IMR-90 (cell line): ENCODE measurements at regions not wholly inside any gene's neighbourhood (a gene's known extent, or its start where the extent isn't known, plus 50 kb on each side); places are given as distances from the start of the nearest gene placed in this dataset.

Source experiments
- ATAC-seq: fragments of 200-7000 bp; cut with Tn5 transposase; 2 replicates; pipeline ENCODE4 v1.9.1; 2020; ENCODE audit warnings: low read depth, mild to moderate bottlenecking, moderate library complexity
- BruUV-seq: library from RNA; stranded (reverse); fragments of 400-500 nt; replicated peaks from 2 replicates; lab custom pipeline; 2021; lab: Mats Ljungman, UMichigan
- CTCF ChIA-PET: fragments of 300-600 bp; formaldehyde crosslinking; extraction: SDS; loops from one replicate; lab custom pipeline; 2021; ENCODE audit warnings: antibody characterized with exemption; lab: Yijun Ruan, JAX
- POLR2A ChIA-PET: fragments of 300-600 bp; sonication (Branson Sonifier 250); formaldehyde crosslinking; loops from one replicate; lab custom pipeline; 2022; ENCODE audit warnings: antibody characterized with exemption; ENCODE audit not compliant: unreplicated experiment; lab: Charles Lee
- DNase-seq: peaks from one replicate; pipeline ENCODE4 v3.0.0; 2013
- H2AFZ ChIP-seq: replicated peaks from 2 replicates; pipeline ENCODE3; 2013; ENCODE audit warnings: low read length, mild to moderate bottlenecking; ENCODE audit not compliant: poor library complexity
- H2AK5ac ChIP-seq: 2 replicates; pipeline ENCODE4 v1.6.1; 2013; ENCODE audit warnings: low read depth, low read length, inconsistent platforms
- H2AK9ac ChIP-seq: replicated peaks from 2 replicates; pipeline ENCODE3; 2013; ENCODE audit warnings: mild to moderate bottlenecking, low read depth, low read length, moderate library complexity; ENCODE audit not compliant: poor library complexity
- H2BK120ac ChIP-seq: 2 replicates; pipeline ENCODE4 v1.6.1; 2013; ENCODE audit warnings: low read depth, low read length, inconsistent platforms
- H2BK15ac ChIP-seq: 3 replicates; pipeline ENCODE4 v1.6.1; 2013; ENCODE audit warnings: low read depth, low read length, inconsistent platforms
- H2BK20ac ChIP-seq: 2 replicates; pipeline ENCODE4 v1.6.1; 2013; ENCODE audit warnings: low read depth, mild to moderate bottlenecking, inconsistent platforms, low read length, moderate library complexity
- H2BK5ac ChIP-seq: 2 replicates; pipeline ENCODE4 v1.6.1; 2013; ENCODE audit warnings: mild to moderate bottlenecking, low read depth, low read length, inconsistent platforms; ENCODE audit not compliant: poor library complexity, severe bottlenecking
- H3K14ac ChIP-seq: replicated peaks from 2 replicates; pipeline ENCODE4 v1.6.1; 2013; ENCODE audit warnings: low read depth, low read length, inconsistent platforms
- H3K18ac ChIP-seq: 2 replicates; pipeline ENCODE4 v1.6.1; 2013; ENCODE audit warnings: low read depth, low read length, control low read depth
- H3K23ac ChIP-seq: 2 replicates; pipeline ENCODE4 v1.6.1; 2013; ENCODE audit warnings: low read depth, low read length, inconsistent platforms
- H3K27ac ChIP-seq: 2 replicates; pipeline ENCODE4 v1.5.1; 2013; ENCODE audit warnings: mild to moderate bottlenecking, control low read depth, low read length; ENCODE audit not compliant: insufficient read depth
- H3K27me3 ChIP-seq: 2 replicates; pipeline ENCODE4 v1.6.1; 2013; ENCODE audit warnings: low read length; ENCODE audit not compliant: control insufficient read depth, insufficient read depth
- H3K36me3 ChIP-seq: 2 replicates; pipeline ENCODE4 v1.6.1; 2013; ENCODE audit warnings: low read length, mixed read lengths; ENCODE audit not compliant: control insufficient read depth, insufficient read depth
- H3K4ac ChIP-seq: 2 replicates; pipeline ENCODE4 v1.6.1; 2013; ENCODE audit warnings: low read depth, low read length, inconsistent platforms
- H3K4me1 ChIP-seq: 2 replicates; pipeline ENCODE4 v1.6.1; 2013; ENCODE audit warnings: low read length, mixed read lengths; ENCODE audit not compliant: control insufficient read depth, insufficient read depth
- H3K4me2 ChIP-seq: 2 replicates; pipeline ENCODE4 v1.6.1; 2013; ENCODE audit warnings: low read depth, mild to moderate bottlenecking, control low read depth, low read length, moderate library complexity
- H3K4me3 ChIP-seq: 2 replicates; pipeline ENCODE4 v1.5.1; 2013; ENCODE audit warnings: low read depth, mild to moderate bottlenecking, control low read depth, low read length, moderate library complexity; ENCODE audit not compliant: insufficient read depth
- H3K56ac ChIP-seq: 2 replicates; pipeline ENCODE4 v1.6.1; 2013; ENCODE audit warnings: low read length, inconsistent platforms; ENCODE audit not compliant: insufficient read depth; ENCODE audit errors: extremely low read depth
- H3K79me1 ChIP-seq, 2 experiments: 2 replicates each; pipeline ENCODE4 v1.6.1; 2013; ENCODE audit warnings: low read length in 2 of 2, inconsistent platforms in 1 of 2, low read depth in 1 of 2
- H3K9ac ChIP-seq: 2 replicates; pipeline ENCODE4 v1.6.1; 2013; ENCODE audit warnings: low read depth, low read length, control low read depth
- H3K9me1 ChIP-seq: 2 replicates; pipeline ENCODE4 v1.6.1; 2013; ENCODE audit warnings: low read length, inconsistent platforms; ENCODE audit not compliant: insufficient read depth
- H3K9me3 ChIP-seq: 2 replicates; pipeline ENCODE4 v1.6.1; 2013; ENCODE audit warnings: low read length; ENCODE audit not compliant: control insufficient read depth, insufficient read depth
- H4K20me1 ChIP-seq: 2 replicates; pipeline ENCODE4 v1.6.1; 2013; ENCODE audit warnings: low read length, inconsistent platforms; ENCODE audit not compliant: insufficient read depth
- H4K5ac ChIP-seq: 2 replicates; pipeline ENCODE4 v1.6.1; 2013; ENCODE audit warnings: mild to moderate bottlenecking, low read depth, low read length, control low read depth
- H4K8ac ChIP-seq, 2 experiments: 2 replicates each; pipeline ENCODE4 v1.6.1; 2013; ENCODE audit warnings: low read depth in 2 of 2, low read length in 2 of 2, control low read depth in 1 of 2, inconsistent platforms in 1 of 2
- H4K91ac ChIP-seq: 2 replicates; pipeline ENCODE4 v1.6.1; 2013; ENCODE audit warnings: low read depth, low read length, inconsistent platforms; ENCODE audit not compliant: insufficient read depth
- MAZ ChIP-seq: IDR thresholded peaks from 2 replicates; pipeline ENCODE4 v1.6.1; 2012; ENCODE audit warnings: low read depth, mild to moderate bottlenecking, low read length, improper control_type of control experiment, moderate library complexity, borderline replicate concordance
- WGBS, 2 experiments: methylation state at CpG; one replicate each; pipeline versions ENCODE4 v1.1.5 to v1.1.7; 2013; ENCODE audit warnings: missing lambda C conversion rate in 2 of 2; ENCODE audit not compliant: insufficient read length in 1 of 2; ENCODE audit errors: extremely low coverage in 2 of 2; 5-methylcytosine and 5-hydroxymethylcytosine counted together
- dilution Hi-C: fragments of 300-500 bp; cut with HindIII; formaldehyde crosslinking; loops from one replicate; pipeline ENCODE4 v1.14.3; 2018; ENCODE audit warnings: low sequenced_read_pairs; ENCODE audit not compliant: unreplicated experiment
- in situ Hi-C: fragments of 300-500 bp; cut with MboI; formaldehyde crosslinking; loops from 3 replicates; pipeline ENCODE4 v1.14.3; 2019; ENCODE audit warnings: low sequenced_read_pairs, inconsistent platforms, mixed read lengths
- intact Hi-C: fragments of 100-400 bp; cut with micrococcal nuclease; formaldehyde crosslinking; loops from 2 replicates; pipeline ENCODE4 v1.10.0; 2022

DNA sequence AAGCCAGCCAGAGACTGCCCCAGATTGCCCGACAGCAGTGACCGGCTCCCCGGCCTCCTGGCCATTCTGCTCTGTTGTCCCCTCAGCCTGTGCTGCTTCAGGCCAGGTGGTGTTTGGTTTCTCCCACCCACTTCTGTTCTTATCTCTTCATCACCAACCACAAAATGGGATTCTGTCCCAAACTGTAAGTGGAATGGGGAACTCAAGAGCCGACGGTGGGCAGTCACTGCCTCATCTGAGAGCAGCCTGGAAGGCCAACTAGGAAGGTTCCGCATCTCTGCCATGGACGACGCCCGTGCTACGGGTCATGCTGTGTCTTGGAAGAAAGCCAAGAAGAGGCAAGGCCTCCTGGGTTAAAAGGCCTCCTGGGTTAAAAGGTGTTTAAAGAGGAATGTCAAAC, 219.0 kb upstream of the PIK3R1 start:
- H3K4me3 ChIP-seq = no peak overlapping the region
- no peak overlapping the region for H2AK9ac ChIP-seq
- no peaks in the 10 kb centered on the region for H3K27me3 ChIP-seq
- DNase-seq (no peak), ATAC-seq (no peak)
- no peak overlapping the region for H3K4me2 ChIP-seq
- no peaks in the 10 kb centered on the region for H3K9me3 ChIP-seq
- H3K4me1 ChIP-seq = peaks cover 2% of the 10 kb centered on the region; the same call in 1 of the 2 replicates
- POLR2A ChIA-PET = no interaction called here
- no peak overlapping the region for H2BK120ac ChIP-seq
- H2BK5ac ChIP-seq = no peak overlapping the region
- H3K36me3 ChIP-seq = no peaks in the 10 kb centered on the region
- no peak overlapping the region for H3K9ac ChIP-seq
- intact Hi-C loops (no loop called here), in situ Hi-C loops (no loop called here), dilution Hi-C loops (no loop called here)
- WGBS, 2 experiments = 72% methylated on average over 5 of the region's 10 CpGs; no CpG with 5 or more reads in 1 of the 2 experiments
- no peak overlapping the region for H3K14ac ChIP-seq
- TF ChIP-seq MAZ = no peak
- H2BK15ac ChIP-seq = no peak overlapping the region
- no peak overlapping the region for H2AK5ac ChIP-seq
- H3K79me1 ChIP-seq = no peaks in the 10 kb centered on the region
- H4K5ac ChIP-seq = no peak overlapping the region
- no peak overlapping the region for H2BK20ac ChIP-seq
- no TSS peak for BruUV-seq
- H2AFZ ChIP-seq = no peak overlapping the region
- no peaks in the 10 kb centered on the region for H4K20me1 ChIP-seq
- CTCF ChIA-PET = no interaction called here
- H3K9me1 ChIP-seq = peaks cover 7% of the 10 kb centered on the region; the same call in 1 of the 2 replicates
- H3K4ac ChIP-seq = no peak overlapping the region
- H4K8ac ChIP-seq = no peak overlapping the region
- H3K27ac ChIP-seq = no peak overlapping the region
- no peak overlapping the region for H3K18ac ChIP-seq
- H3K23ac ChIP-seq = no peak overlapping the region
- no peak overlapping the region for H3K56ac ChIP-seq
- H4K91ac ChIP-seq = no peak overlapping the region
